Thyroid gland (tissue), 4 donors: ENCODE measurements at regions not wholly inside any gene's neighbourhood (a gene's known extent, or its start where the extent isn't known, plus 50 kb on each side); places are given as distances from the start of the nearest gene placed in this dataset.

Experiments used
- POLR2A ChIP-seq, 2 donors: fragments of 450-650 bp; IDR thresholded peaks; one replicate each; pipeline ENCODE4 v1.6.1; 2017; ENCODE audit warnings: antibody characterized with exemption in 2 of 2, mild to moderate bottlenecking in 2 of 2, moderate library complexity in 1 of 2
- TF ChIP-seq, protein P1 (sequence below), 6 experiments: fragments of 200-600 bp in 3 of 6; fragments of 450-650 bp in 3 of 6; sonication (generic) in 3 of 6; IDR thresholded peaks; one replicate each; pipeline ENCODE4 v1.5.1; 2016 to 2019; ENCODE audit warnings: antibody characterized with exemption in 6 of 6, mild to moderate bottlenecking in 2 of 6, inconsistent platforms in 1 of 6, moderate library complexity in 1 of 6

DNA sequence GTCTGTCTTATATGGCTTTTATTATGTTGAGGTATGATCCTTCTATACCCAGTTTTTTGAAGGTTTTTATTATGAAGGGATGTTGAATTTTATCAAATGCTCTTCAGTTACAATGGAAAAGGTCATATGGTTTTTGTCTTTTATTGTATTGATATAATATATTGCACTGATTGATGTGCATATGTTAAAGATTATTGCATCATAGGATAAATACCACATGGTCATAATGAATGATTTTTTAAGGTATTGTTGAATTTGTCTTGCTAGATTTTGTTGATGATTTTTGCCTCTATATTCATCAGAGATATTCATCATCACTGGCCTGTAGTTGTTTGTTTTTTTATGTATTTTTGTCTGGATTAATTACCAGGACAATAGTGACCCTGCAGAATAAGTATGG is 339.2 kb upstream of the CT83 start:
- TF ChIP-seq POLR2A (IDR thresholded peaks at IDR 0.05) = no peak
- TF ChIP-seq, protein P1, sequence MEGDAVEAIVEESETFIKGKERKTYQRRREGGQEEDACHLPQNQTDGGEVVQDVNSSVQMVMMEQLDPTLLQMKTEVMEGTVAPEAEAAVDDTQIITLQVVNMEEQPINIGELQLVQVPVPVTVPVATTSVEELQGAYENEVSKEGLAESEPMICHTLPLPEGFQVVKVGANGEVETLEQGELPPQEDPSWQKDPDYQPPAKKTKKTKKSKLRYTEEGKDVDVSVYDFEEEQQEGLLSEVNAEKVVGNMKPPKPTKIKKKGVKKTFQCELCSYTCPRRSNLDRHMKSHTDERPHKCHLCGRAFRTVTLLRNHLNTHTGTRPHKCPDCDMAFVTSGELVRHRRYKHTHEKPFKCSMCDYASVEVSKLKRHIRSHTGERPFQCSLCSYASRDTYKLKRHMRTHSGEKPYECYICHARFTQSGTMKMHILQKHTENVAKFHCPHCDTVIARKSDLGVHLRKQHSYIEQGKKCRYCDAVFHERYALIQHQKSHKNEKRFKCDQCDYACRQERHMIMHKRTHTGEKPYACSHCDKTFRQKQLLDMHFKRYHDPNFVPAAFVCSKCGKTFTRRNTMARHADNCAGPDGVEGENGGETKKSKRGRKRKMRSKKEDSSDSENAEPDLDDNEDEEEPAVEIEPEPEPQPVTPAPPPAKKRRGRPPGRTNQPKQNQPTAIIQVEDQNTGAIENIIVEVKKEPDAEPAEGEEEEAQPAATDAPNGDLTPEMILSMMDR (IDR thresholded peaks at IDR 0.05) = no peak
